VCaP (cell line): ENCODE measurements at regions not wholly inside any gene's neighbourhood (a gene's known extent, or its start where the extent isn't known, plus 50 kb on each side); places are given as distances from the start of the nearest gene placed in this dataset.

Source experiments
- H3K27ac ChIP-seq: fragments of 450-650 bp; 2 replicates; pipeline ENCODE4 v1.5.1; 2017
- TF ChIP-seq, protein P1 (sequence below): fragments of 450-650 bp; conservative IDR thresholded peaks from 2 replicates; pipeline ENCODE4 v1.5.1; 2017; ENCODE audit warnings: mild to moderate bottlenecking, moderate library complexity

DNA sequence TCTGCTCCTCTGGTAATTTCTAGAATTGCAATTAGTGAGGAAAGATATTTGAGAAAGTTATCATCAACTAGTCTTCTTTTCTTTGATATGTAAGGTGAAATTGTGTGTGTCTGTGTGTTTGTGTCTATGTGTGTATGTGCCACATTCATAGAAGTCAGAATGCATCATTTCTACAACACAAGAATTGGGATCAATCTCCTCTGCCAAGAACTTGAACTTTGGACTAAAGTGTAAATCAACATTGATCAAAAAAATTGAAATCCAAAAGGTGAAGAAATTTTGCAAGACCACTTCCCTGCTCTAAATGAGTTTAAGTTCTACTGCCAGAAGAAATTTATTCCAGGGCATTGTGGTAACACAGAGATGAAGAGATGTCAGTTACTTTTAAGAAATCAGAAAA is 1072.8 kb downstream of the GRM8 start:
- no peak overlapping the region for H3K27ac ChIP-seq
- TF ChIP-seq, protein P1, sequence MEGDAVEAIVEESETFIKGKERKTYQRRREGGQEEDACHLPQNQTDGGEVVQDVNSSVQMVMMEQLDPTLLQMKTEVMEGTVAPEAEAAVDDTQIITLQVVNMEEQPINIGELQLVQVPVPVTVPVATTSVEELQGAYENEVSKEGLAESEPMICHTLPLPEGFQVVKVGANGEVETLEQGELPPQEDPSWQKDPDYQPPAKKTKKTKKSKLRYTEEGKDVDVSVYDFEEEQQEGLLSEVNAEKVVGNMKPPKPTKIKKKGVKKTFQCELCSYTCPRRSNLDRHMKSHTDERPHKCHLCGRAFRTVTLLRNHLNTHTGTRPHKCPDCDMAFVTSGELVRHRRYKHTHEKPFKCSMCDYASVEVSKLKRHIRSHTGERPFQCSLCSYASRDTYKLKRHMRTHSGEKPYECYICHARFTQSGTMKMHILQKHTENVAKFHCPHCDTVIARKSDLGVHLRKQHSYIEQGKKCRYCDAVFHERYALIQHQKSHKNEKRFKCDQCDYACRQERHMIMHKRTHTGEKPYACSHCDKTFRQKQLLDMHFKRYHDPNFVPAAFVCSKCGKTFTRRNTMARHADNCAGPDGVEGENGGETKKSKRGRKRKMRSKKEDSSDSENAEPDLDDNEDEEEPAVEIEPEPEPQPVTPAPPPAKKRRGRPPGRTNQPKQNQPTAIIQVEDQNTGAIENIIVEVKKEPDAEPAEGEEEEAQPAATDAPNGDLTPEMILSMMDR, result no peak

DNA sequence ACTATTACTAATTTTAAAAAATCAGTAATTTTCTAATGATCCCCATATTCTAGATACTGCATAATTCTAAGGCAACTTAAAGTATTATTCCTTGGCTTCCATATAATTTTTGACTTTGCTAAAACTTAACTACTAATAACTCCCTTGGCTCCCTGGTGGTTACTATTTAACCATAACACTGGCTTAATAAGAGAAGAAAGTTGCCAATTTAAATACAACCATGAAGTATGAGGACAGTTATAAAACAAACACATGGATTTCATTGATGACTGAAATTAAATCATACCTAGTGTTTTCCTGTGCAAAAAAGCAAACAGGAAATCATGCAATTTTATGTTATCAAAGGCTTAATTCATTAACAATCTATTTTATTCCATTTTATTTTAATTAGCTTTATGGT is 1073.9 kb downstream of the GRM8 start:
- H3K27ac ChIP-seq, result no peak overlapping the region
- TF ChIP-seq, protein P1, result no peak

DNA sequence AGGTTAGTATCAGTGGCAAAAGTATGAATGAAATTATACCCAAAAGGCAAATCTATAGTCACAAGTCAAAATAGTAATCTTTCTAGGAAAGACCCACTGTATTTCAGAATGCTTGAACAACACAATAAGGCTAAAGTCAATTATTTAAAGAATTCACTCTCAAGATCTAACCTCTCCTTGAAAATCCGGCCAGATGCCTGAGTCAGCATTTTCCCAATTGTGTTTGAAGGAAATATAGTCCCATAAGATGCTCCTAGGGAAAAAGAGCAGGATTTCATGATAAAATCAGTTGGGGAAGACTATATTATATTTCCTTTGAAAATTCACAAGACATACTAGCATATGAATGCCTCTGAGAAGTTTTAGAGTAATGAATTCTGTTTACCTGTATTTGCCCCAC is 1075.0 kb downstream of the GRM8 start:
- TF ChIP-seq, protein P1, result no peak
- H3K27ac ChIP-seq, result no peak overlapping the region

DNA sequence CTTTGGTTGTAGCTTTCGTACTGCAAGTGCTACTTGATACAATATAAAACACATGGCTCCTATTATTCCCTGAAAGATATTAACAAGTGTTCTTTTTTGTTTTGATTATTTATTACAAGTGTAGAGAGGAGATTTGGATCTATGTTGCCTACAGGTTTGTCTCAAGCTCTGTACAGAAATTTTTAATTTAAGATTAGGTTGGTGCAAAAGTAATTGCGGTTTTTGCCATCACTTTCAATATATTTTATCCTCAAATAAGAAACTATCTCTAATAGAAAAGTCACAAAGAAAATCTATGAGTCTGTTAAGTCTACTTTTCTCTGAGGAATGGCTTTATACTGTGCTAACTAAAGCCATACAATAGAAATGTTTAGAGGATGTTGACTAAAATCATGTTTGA is 1086.1 kb downstream of the GRM8 start:
- TF ChIP-seq, protein P1, result no peak
- no peak overlapping the region for H3K27ac ChIP-seq

DNA sequence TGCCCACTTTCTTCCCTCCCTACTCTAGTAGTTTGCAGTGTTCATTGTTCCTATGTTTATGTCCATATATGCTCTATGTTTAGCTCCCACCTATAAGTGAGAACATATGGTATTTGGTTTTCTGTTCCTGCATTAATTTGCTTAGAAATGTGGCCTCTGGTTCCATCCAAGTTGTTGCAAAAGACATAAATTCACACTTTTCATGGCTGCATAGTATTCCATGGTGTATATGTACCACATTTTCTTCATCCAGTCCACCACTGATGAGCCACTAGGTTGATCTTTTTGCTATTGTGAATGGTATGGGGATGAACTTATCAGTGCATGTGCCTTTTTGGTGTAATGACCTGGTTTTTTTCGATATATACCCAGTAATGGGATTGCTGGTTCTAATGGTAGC is 1089.1 kb downstream of the GRM8 start:
- TF ChIP-seq, protein P1, result no peak
- no peak overlapping the region for H3K27ac ChIP-seq

DNA sequence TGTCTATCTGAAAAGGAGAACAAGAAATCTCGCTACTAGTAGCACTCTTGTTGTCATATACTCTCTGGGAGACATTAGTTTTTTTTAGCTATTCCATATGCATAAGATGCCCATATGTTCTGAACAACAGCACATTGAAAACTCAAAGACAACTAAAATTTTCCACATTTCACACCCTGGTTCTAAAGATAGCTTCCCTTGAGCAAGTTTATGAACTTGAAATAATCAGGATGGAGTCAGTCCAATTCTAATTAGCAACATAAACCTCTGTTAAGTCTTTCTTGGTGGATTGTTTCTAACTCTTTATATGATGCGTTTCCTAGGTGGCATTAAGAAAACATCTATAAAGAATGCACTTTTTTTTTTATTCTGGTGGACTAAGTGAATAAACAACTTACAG is 1095.3 kb downstream of the GRM8 start:
- TF ChIP-seq, protein P1, result no peak
- no peak overlapping the region for H3K27ac ChIP-seq

DNA sequence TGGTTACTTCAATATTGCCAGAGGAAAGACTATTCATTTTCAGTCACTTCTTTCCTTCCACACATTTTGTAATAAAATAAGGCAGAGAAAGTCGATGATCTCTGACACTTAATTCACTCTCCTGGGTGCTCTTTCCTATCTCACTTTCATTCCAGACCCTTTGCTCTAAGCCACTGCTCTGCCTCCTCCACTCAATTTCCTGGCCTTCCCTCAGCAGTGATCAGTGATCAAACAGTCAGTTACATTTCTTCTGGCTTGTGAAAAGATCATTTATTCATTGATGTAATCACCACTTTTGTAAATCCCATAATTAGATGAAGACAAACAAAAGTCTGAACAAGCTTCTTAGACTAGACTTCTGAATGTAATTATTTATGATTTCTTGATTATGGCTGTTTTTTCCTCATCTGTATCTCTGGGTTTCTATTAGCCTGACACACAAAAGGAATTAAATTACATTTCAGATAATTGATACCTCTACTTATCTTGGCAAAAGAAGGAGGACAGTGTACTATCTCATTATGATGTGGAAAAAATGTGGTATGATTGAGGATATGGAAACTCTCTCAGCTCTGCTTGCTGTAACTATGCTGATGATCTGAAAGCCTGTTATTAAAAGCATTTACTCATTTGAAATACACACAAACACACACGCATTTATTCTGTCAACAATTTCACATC is 1102.3 kb downstream of the GRM8 start:
- H3K27ac ChIP-seq, result no peak overlapping the region
- TF ChIP-seq, protein P1, result no peak
